ENCODE measurements at regions not wholly inside any gene's neighbourhood (a gene's known extent, or its start where the extent isn't known, plus 50 kb on each side); places are given as distances from the start of the nearest gene placed in this dataset.

DNA sequence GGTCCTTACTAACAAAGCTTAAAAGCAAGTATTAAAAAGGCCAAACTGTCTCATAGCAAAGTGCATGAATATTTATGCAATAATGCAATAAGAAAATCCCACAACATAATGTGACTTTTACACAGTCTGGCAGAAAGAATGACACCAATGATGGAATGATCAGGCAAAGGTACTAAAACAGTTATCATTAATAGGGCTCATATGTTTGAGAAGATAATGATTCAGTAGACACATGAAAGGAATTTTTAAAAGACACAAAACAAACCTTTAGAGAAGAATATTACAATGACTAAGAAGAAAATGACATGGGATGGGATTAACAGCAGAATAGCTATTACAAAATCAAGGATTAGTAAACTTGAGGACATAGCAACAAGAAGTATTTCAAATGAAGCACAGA, 1411.2 kb upstream of the TMEM132C start:
- TF ChIP-seq POLR2A (IDR thresholded peaks at IDR 0.05) (no peak), CTCF (IDR thresholded peaks at IDR 0.05 in 8 of 11, conservative IDR thresholded peaks at IDR 0.05 in 3 of 11) (no peak), POLR2AphosphoS5 (IDR thresholded peaks at IDR 0.05) (no peak)
